ENCODE measurements at regions not wholly inside any gene's neighbourhood (a gene's known extent, or its start where the extent isn't known, plus 50 kb on each side); places are given as distances from the start of the nearest gene placed in this dataset.
A peak's percentile ranks its signal among the peaks of the same experiment; 100 is the strongest.

- no peak overlapping the region for H3K27ac ChIP-seq
- intact Hi-C loops (cut with DNase I) = no loop called here
- no peaks in the 10 kb centered on the region for H3K9me3 ChIP-seq (replicated peaks in 1 of 3)
- 17 to 42% (median 28%) methylated on average over 1 of the region's 1 CpG for WGBS, 4 donors
- TF ChIP-seq CTCF (IDR thresholded peaks at IDR 0.05) (peak in 5 of 6 experiments; percentile 20 to 37 (median 35)), POLR2A (IDR thresholded peaks at IDR 0.05) (no peak)
- H3K27me3 ChIP-seq = no peaks in the 10 kb centered on the region
- DNase-seq = peak; percentile 42 to 76 (median 67)
- no peaks in the 10 kb centered on the region for H3K4me1 ChIP-seq (replicated peaks in 1 of 2)
- H3K4me3 ChIP-seq = no peak overlapping the region
- no peaks in the 10 kb centered on the region for H3K36me3 ChIP-seq (replicated peaks in 1 of 2)
These were observed 560.8 kb downstream of the POM121L12 start for GRCh38 chr7:53596230-53596629.

- no peak for DNase-seq
- Histone ChIP-seq H3K4me1 (replicated peaks in 1 of 2) (no peaks in the 10 kb centered on the region), H3K9me3 (replicated peaks in 1 of 3) (no peaks in the 10 kb centered on the region), H3K36me3 (replicated peaks in 1 of 2) (no peaks in the 10 kb centered on the region), H3K27ac (no peak overlapping the region), H3K4me3 (no peak overlapping the region), H3K27me3 (no peaks in the 10 kb centered on the region)
- no peak for TF ChIP-seq POLR2A (IDR thresholded peaks at IDR 0.05)
- TF ChIP-seq CTCF (IDR thresholded peaks at IDR 0.05) = no peak
- intact Hi-C loops (cut with DNase I) = no loop called here
- WGBS, 4 donors = 90 to 98% (median 91%) methylated on average over 4 of the region's 4 CpGs
These were observed 564.9 kb downstream of the POM121L12 start for GRCh38 chr7:53600296-53600695.

- H3K27ac ChIP-seq = no peak overlapping the region
- DNase-seq = no peak
- no peaks in the 10 kb centered on the region for H3K27me3 ChIP-seq
- TF ChIP-seq CTCF (IDR thresholded peaks at IDR 0.05) = no peak
- TF ChIP-seq POLR2A (IDR thresholded peaks at IDR 0.05) = no peak
- 87 to 94% (median 89%) methylated on average over 2 to 6 of the region's 6 CpGs for WGBS, 4 donors
- no peaks in the 10 kb centered on the region for H3K36me3 ChIP-seq (replicated peaks in 1 of 2)
- H3K4me3 ChIP-seq = no peak overlapping the region
- no peaks in the 10 kb centered on the region for H3K4me1 ChIP-seq (replicated peaks in 1 of 2)
- H3K9me3 ChIP-seq (replicated peaks in 1 of 3) = no peaks in the 10 kb centered on the region
- intact Hi-C loops (cut with DNase I) = no loop called here
These were observed 567.5 kb downstream of the POM121L12 start for GRCh38 chr7:53602817-53603418.

GRCh38 chr7:53603461-53603860 lies 568.0 kb downstream of the POM121L12 start:
- 81 to 94% (median 88%) methylated on average over 3 to 6 of the region's 6 CpGs for WGBS, 4 donors
- no peaks in the 10 kb centered on the region for H3K36me3 ChIP-seq (replicated peaks in 1 of 2)
- H3K9me3 ChIP-seq (replicated peaks in 1 of 3) = no peaks in the 10 kb centered on the region
- no peak overlapping the region for H3K4me3 ChIP-seq
- intact Hi-C loops (cut with DNase I) = no loop called here
- H3K27ac ChIP-seq = no peak overlapping the region
- no peaks in the 10 kb centered on the region for H3K4me1 ChIP-seq (replicated peaks in 1 of 2)
- no peak for TF ChIP-seq CTCF (IDR thresholded peaks at IDR 0.05)
- TF ChIP-seq POLR2A (IDR thresholded peaks at IDR 0.05) = no peak
- H3K27me3 ChIP-seq = no peaks in the 10 kb centered on the region
- DNase-seq = no peak

Measured in adrenal gland (tissue), 9 donors.